Mesothelial cell of epicardium (in vitro differentiated cells): ENCODE measurements at regions not wholly inside any gene's neighbourhood (a gene's known extent, or its start where the extent isn't known, plus 50 kb on each side); places are given as distances from the start of the nearest gene placed in this dataset.
"Not testable (repeated sequence)": the region's sequence is repeated elsewhere in the genome, so short reads cannot be mapped to it uniquely, and the experiment has no call there.

ENCODE experiments used
- DNase-seq, 2 experiments: peaks; one replicate each; pipeline ENCODE4 v3.0.0; 2021; ENCODE audit warnings: low spot score in 2 of 2; ENCODE audit not compliant: unreplicated experiment in 2 of 2
- H3K27ac Mint-ChIP-seq: 2 replicates; pipeline ENCODE4 v1.8.0; 2021; ENCODE audit warnings: mixed read lengths
- H3K27me3 Mint-ChIP-seq: 2 replicates; pipeline ENCODE4 v1.8.0; 2021; ENCODE audit warnings: low read depth, mixed read lengths
- H3K36me3 Mint-ChIP-seq: 2 replicates; pipeline ENCODE4 v1.8.0; 2021; ENCODE audit warnings: mixed read lengths
- H3K4me1 Mint-ChIP-seq: 2 replicates; pipeline ENCODE4 v1.8.0; 2021; ENCODE audit warnings: mixed read lengths
- H3K4me3 Mint-ChIP-seq: 2 replicates; pipeline ENCODE4 v1.8.0; 2021; ENCODE audit warnings: mild to moderate bottlenecking, moderate library complexity, mixed read lengths
- H3K9me3 Mint-ChIP-seq: 2 replicates; pipeline ENCODE4 v1.8.0; 2021; ENCODE audit warnings: mixed read lengths
- CTCF ChIP-seq: fragments of 200-600 bp; sonication (generic); IDR thresholded peaks from one replicate; pipeline ENCODE4 v1.5.0; 2021; ENCODE audit warnings: antibody characterized with exemption; ENCODE audit not compliant: unreplicated experiment

- no peak overlapping the region for H3K4me3 Mint-ChIP-seq
- no peaks in the 10 kb centered on the region for H3K4me1 Mint-ChIP-seq
- H3K9me3 Mint-ChIP-seq = peaks cover 40% of the 10 kb centered on the region
Measured at GRCh38 chr11:34775417-34775888, 140.7 kb downstream of the APIP start.

GRCh38 chr11:34774604-34775003 lies 141.6 kb downstream of the APIP start:
- no peak for DNase-seq
- Mint-ChIP-seq H3K4me1 (no peaks in the 10 kb centered on the region), H3K27me3 (no peaks in the 10 kb centered on the region), H3K4me3 (no peak overlapping the region), H3K36me3 (peaks cover 52% of the 10 kb centered on the region), H3K9me3 (peaks cover 32% of the 10 kb centered on the region), H3K27ac (no peak overlapping the region)
- no peak for TF ChIP-seq CTCF

More at GRCh38 chr11:34775417-34775888, 140.7 kb downstream of the APIP start:
- TF ChIP-seq CTCF = no peak
- Mint-ChIP-seq H3K27me3 (no peaks in the 10 kb centered on the region), H3K27ac (no peak overlapping the region), H3K36me3 (peaks cover 58% of the 10 kb centered on the region)
- DNase-seq = no peak

- no peak for TF ChIP-seq CTCF
- peaks cover 46% of the 10 kb centered on the region for H3K36me3 Mint-ChIP-seq
- DNase-seq = no peak
- no peak overlapping the region for H3K4me3 Mint-ChIP-seq
- H3K9me3 Mint-ChIP-seq = peaks cover 26% of the 10 kb centered on the region
- no peak overlapping the region for H3K27ac Mint-ChIP-seq
- no peaks in the 10 kb centered on the region for H3K27me3 Mint-ChIP-seq
- H3K4me1 Mint-ChIP-seq = no peaks in the 10 kb centered on the region
Measured at GRCh38 chr11:34773826-34774225, 142.4 kb downstream of the APIP start.

- Mint-ChIP-seq H3K27ac (no peak overlapping the region), H3K4me3 (no peak overlapping the region), H3K9me3 (peaks cover 32% of the 10 kb centered on the region), H3K27me3 (no peaks in the 10 kb centered on the region), H3K36me3 (peaks cover 49% of the 10 kb centered on the region), H3K4me1 (no peaks in the 10 kb centered on the region)
- no peak for DNase-seq
- TF ChIP-seq CTCF = no peak
Measured at GRCh38 chr11:34773211-34773610, 143.0 kb downstream of the APIP start.

GRCh38 chr11:34770111-34770510 lies 146.1 kb downstream of the APIP start:
- no peaks in the 10 kb centered on the region for H3K27me3 Mint-ChIP-seq
- H3K9me3 Mint-ChIP-seq = peaks cover 35% of the 10 kb centered on the region
- H3K4me1 Mint-ChIP-seq = no peaks in the 10 kb centered on the region
- H3K36me3 Mint-ChIP-seq = peaks cover 47% of the 10 kb centered on the region
- TF ChIP-seq CTCF = no peak
- no peak overlapping the region for H3K27ac Mint-ChIP-seq
- no peak overlapping the region for H3K4me3 Mint-ChIP-seq
- DNase-seq = no peak

DNA sequence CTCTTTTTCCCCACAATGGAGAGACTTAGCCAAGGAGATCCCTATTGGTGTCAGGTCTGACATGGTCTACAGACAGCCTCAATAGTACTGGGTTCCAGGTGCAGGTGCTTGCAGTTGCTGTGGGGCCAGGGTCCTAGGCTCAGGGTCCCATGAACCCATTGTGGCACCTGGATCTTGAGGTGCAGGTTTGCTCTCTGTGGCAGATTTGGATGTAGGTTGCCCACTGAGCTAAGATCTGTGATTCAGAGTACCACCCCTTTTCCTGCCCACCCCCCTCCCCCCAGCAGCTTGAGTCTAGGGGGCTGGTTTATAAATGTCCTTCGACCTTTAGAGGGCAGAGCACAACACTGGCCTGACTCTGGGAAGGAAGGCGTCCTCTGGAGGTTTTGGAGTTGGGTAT lies 147.0 kb downstream of the APIP start:
- no peaks in the 10 kb centered on the region for H3K27me3 Mint-ChIP-seq
- TF ChIP-seq CTCF = no peak
- DNase-seq = no peak
- no peak overlapping the region for H3K27ac Mint-ChIP-seq
- H3K4me3 Mint-ChIP-seq = no peak overlapping the region
- peaks cover 37% of the 10 kb centered on the region for H3K9me3 Mint-ChIP-seq
- peaks cover 50% of the 10 kb centered on the region for H3K36me3 Mint-ChIP-seq
- no peaks in the 10 kb centered on the region for H3K4me1 Mint-ChIP-seq

GRCh38 chr11:34762625-34763024 lies 141.7 kb downstream of the EHF start:
- not testable (repeated sequence) for H3K4me1 Mint-ChIP-seq, H3K27ac Mint-ChIP-seq, H3K27me3 Mint-ChIP-seq, DNase-seq, H3K4me3 Mint-ChIP-seq
- H3K36me3 Mint-ChIP-seq = peaks cover 62% of the 10 kb centered on the region
- peaks cover 50% of the 10 kb centered on the region for H3K9me3 Mint-ChIP-seq
